Endodermal cell (in vitro differentiated cells): ENCODE measurements at regions not wholly inside any gene's neighbourhood (a gene's known extent, or its start where the extent isn't known, plus 50 kb on each side); places are given as distances from the start of the nearest gene placed in this dataset.

ENCODE experiments used
- DNase-seq: peaks from one replicate; pipeline ENCODE4 v3.0.0-alpha.2; 2017
- H3K27ac ChIP-seq: 2 replicates; pipeline ENCODE4 v1.5.1; 2013; ENCODE audit warnings: mild to moderate bottlenecking, low read depth, low read length, moderate library complexity
- H3K27me3 ChIP-seq: 2 replicates; pipeline ENCODE4 v1.6.1; 2013; ENCODE audit warnings: mild to moderate bottlenecking, low read length, moderate library complexity; ENCODE audit not compliant: insufficient read depth, control insufficient read depth, poor library complexity, severe bottlenecking
- H3K36me3 ChIP-seq: 2 replicates; pipeline ENCODE4 v1.7.0; 2013; ENCODE audit warnings: mild to moderate bottlenecking, low read length, moderate library complexity; ENCODE audit not compliant: control insufficient read depth, insufficient read depth
- H3K4me1 ChIP-seq: one replicate; pipeline ENCODE4 v1.7.0; 2013; ENCODE audit warnings: low read length; ENCODE audit not compliant: control insufficient read depth, insufficient read depth
- H3K4me3 ChIP-seq: 2 replicates; pipeline ENCODE4 v1.5.1; 2013; ENCODE audit warnings: mild to moderate bottlenecking, low read length, moderate library complexity
- H3K9ac ChIP-seq: 2 replicates; pipeline ENCODE4 v1.6.1; 2013; ENCODE audit warnings: mild to moderate bottlenecking, low read length, moderate library complexity; ENCODE audit not compliant: poor library complexity, severe bottlenecking; ENCODE audit errors: extremely low read depth
- H3K9me3 ChIP-seq: 2 replicates; pipeline ENCODE4 v1.6.1; 2013; ENCODE audit warnings: mild to moderate bottlenecking, low read length, moderate library complexity; ENCODE audit not compliant: control insufficient read depth
- H3K27ac Mint-ChIP-seq: 2 replicates; pipeline ENCODE4 v1.8.0; 2020; ENCODE audit warnings: mixed read lengths
- H3K27me3 Mint-ChIP-seq: 2 replicates; pipeline ENCODE4 v1.8.0; 2021; ENCODE audit warnings: mild to moderate bottlenecking, mixed read lengths; ENCODE audit not compliant: insufficient read depth
- H3K36me3 Mint-ChIP-seq: 2 replicates; pipeline ENCODE4 v1.8.0; 2020; ENCODE audit warnings: low read depth, mixed read lengths
- H3K4me1 Mint-ChIP-seq: 2 replicates; pipeline ENCODE4 v1.8.0; 2020; ENCODE audit warnings: mixed read lengths
- H3K4me3 Mint-ChIP-seq: 2 replicates; pipeline ENCODE4 v1.8.0; 2020; ENCODE audit warnings: mild to moderate bottlenecking, moderate library complexity, mixed read lengths
- H3K9me3 Mint-ChIP-seq: 2 replicates; pipeline ENCODE4 v1.8.0; 2020; ENCODE audit warnings: mild to moderate bottlenecking, mixed read lengths
- WGBS, 2 experiments: methylation state at CpG; one replicate each; pipeline versions ENCODE4 v1.1.5 to v1.1.7; 2013; ENCODE audit warnings: missing lambda C conversion rate in 2 of 2, mixed read lengths in 1 of 2; ENCODE audit not compliant: insufficient coverage in 1 of 2, insufficient read length in 1 of 2; 5-methylcytosine and 5-hydroxymethylcytosine counted together
- TF ChIP-seq, protein P1 (sequence below): fragments of 200-600 bp; sonication (generic); conservative IDR thresholded peaks from 2 replicates; pipeline ENCODE4 v1.5.0; 2021; ENCODE audit warnings: antibody characterized with exemption, mild to moderate bottlenecking

DNA sequence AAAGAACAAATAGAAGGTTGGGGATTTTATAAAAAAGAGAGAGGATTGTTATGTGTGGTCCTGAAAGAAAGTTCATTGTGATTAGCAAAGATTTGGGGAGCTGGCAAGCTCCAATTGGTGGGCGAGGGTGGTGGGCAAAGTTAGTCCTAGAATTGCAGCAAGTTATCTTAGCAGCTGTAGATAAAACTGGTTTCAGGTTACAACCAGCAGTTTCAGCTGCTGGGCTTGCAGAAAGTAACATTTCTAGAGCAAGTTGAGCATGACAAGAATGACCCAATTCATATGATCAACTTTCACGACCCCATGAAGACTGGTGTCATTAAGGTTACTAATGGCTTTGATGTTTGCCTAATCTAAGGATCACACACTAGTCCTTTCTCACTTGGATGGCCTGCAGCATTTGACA lies 177.9 kb upstream of the NUDT4 start:
- no peak overlapping the region for H3K4me3 ChIP-seq
- TF ChIP-seq, protein P1, sequence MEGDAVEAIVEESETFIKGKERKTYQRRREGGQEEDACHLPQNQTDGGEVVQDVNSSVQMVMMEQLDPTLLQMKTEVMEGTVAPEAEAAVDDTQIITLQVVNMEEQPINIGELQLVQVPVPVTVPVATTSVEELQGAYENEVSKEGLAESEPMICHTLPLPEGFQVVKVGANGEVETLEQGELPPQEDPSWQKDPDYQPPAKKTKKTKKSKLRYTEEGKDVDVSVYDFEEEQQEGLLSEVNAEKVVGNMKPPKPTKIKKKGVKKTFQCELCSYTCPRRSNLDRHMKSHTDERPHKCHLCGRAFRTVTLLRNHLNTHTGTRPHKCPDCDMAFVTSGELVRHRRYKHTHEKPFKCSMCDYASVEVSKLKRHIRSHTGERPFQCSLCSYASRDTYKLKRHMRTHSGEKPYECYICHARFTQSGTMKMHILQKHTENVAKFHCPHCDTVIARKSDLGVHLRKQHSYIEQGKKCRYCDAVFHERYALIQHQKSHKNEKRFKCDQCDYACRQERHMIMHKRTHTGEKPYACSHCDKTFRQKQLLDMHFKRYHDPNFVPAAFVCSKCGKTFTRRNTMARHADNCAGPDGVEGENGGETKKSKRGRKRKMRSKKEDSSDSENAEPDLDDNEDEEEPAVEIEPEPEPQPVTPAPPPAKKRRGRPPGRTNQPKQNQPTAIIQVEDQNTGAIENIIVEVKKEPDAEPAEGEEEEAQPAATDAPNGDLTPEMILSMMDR, result no peak
- no peak overlapping the region for H3K9ac ChIP-seq
- H3K36me3 Mint-ChIP-seq, result no peaks in the 10 kb centered on the region
- peaks cover 14% of the 10 kb centered on the region for H3K27me3 Mint-ChIP-seq
- no peaks in the 10 kb centered on the region for H3K4me1 ChIP-seq
- WGBS, 2 experiments, result 78 to 82% methylated on average over 2 of the region's 2 CpGs
- no peak for DNase-seq
- peaks cover 1% of the 10 kb centered on the region for H3K9me3 Mint-ChIP-seq
- no peaks in the 10 kb centered on the region for H3K9me3 ChIP-seq
- no peaks in the 10 kb centered on the region for H3K27me3 ChIP-seq
- no peak overlapping the region for H3K27ac Mint-ChIP-seq
- H3K4me1 Mint-ChIP-seq, result peaks cover 11% of the 10 kb centered on the region
- H3K27ac ChIP-seq, result no peak overlapping the region
- H3K4me3 Mint-ChIP-seq, result no peak overlapping the region
- no peaks in the 10 kb centered on the region for H3K36me3 ChIP-seq

DNA sequence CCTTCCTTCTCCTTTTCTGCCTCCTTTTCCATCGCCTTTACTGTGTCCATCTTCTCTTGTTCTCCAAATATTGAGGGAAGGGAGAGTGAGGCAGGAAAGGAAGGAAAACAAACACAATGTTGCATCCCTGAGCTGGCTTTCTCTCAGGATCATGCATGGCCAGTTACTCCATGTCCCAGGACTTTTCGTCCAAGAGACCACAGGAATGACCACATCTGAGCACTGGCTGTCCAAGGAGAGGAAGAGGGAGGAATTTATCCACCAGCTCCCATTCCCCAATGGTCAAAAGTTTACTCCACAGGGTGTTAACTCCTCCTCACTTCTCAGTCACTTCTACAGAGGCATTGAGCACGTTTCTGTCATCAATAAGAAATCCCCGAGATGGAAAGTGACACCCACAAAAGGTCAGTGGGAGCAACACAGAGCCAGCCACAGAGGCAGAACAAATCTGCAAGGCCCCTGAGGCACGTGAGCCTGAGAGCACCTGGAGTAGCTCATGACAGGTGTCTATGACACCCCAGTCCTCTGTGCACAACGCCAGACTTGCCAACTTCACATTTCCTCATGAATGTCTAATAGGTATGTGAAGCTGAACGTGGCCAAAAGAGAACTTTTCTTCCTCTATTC lies 177.3 kb upstream of the NUDT4 start:
- H3K4me3 Mint-ChIP-seq, result no peak overlapping the region
- H3K4me3 ChIP-seq, result no peak overlapping the region
- no peaks in the 10 kb centered on the region for H3K27me3 ChIP-seq
- peaks cover 14% of the 10 kb centered on the region for H3K27me3 Mint-ChIP-seq
- no peaks in the 10 kb centered on the region for H3K36me3 Mint-ChIP-seq
- no peaks in the 10 kb centered on the region for H3K36me3 ChIP-seq
- H3K9me3 ChIP-seq, result no peaks in the 10 kb centered on the region
- H3K9ac ChIP-seq, result no peak overlapping the region
- DNase-seq, result no peak
- 85 to 91% methylated on average over 5 to 7 of the region's 7 CpGs for WGBS, 2 experiments
- H3K27ac Mint-ChIP-seq, result no peak overlapping the region
- no peak overlapping the region for H3K27ac ChIP-seq
- no peaks in the 10 kb centered on the region for H3K4me1 ChIP-seq
- TF ChIP-seq, protein P1, result no peak
- H3K9me3 Mint-ChIP-seq, result no peaks in the 10 kb centered on the region
- peaks cover 11% of the 10 kb centered on the region for H3K4me1 Mint-ChIP-seq

DNA sequence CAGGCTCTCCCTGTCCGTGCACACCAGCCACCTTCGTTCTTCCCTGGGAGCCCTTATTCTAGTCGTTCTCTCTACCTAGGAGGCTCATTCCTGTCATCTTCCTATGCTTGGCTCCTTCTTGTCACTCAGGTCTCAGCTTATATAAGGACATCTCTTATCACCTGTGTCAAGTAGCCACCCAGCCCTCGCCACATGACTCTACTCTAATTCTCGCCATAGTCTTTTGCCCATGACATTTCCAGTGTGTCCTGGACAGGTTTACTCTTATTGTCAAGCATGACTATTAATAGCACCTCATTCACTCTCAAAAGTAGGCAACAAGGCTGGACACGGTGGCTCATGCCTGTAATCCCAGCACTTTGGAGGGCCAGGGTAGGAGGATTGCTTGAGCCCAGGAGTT lies 175.7 kb upstream of the NUDT4 start:
- WGBS, 2 experiments, result 94 to 97% methylated on average over 4 to 6 of the region's 6 CpGs
- H3K4me3 ChIP-seq, result no peak overlapping the region
- no peak overlapping the region for H3K27ac ChIP-seq
- Mint-ChIP-seq H3K4me3 (no peak overlapping the region), H3K36me3 (no peaks in the 10 kb centered on the region), H3K27ac (no peak overlapping the region), H3K4me1 (peaks cover 11% of the 10 kb centered on the region), H3K27me3 (peaks cover 14% of the 10 kb centered on the region), H3K9me3 (no peaks in the 10 kb centered on the region)
- H3K9ac ChIP-seq, result no peak overlapping the region
- no peak for DNase-seq
- no peaks in the 10 kb centered on the region for H3K9me3 ChIP-seq
- no peaks in the 10 kb centered on the region for H3K4me1 ChIP-seq
- no peaks in the 10 kb centered on the region for H3K36me3 ChIP-seq
- TF ChIP-seq, protein P1, result no peak
- no peaks in the 10 kb centered on the region for H3K27me3 ChIP-seq
